IPS DF 4.7 (cell line): ENCODE measurements at regions not wholly inside any gene's neighbourhood (a gene's known extent, or its start where the extent isn't known, plus 50 kb on each side); places are given as distances from the start of the nearest gene placed in this dataset.

Source experiments
- DNase-seq: peaks from one replicate; pipeline ENCODE4 v3.0.0-alpha.2; 2013; ENCODE audit warnings: low spot score; ENCODE audit errors: extremely low read depth

DNA sequence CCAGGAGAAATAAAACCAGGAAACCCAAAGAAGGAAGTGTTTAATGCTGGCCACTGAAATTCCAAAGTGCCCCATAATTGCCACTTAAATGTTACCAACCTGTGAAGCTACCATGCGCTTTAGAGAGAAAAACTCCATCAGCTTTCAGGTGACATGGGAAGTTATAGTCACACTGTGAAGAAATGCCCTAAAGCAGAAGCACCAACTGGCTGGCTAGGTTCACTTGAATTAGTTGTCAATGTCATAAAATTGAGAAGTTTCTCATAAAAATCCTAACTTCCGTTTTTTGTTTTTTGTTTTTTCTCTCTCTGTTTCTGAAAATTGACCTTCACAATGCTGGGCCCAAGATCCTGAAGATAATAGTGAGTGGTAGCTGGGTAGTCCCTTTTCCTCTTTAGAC is 167.9 kb upstream of the CTNNB1 start:
- DNase-seq = no peak

DNA sequence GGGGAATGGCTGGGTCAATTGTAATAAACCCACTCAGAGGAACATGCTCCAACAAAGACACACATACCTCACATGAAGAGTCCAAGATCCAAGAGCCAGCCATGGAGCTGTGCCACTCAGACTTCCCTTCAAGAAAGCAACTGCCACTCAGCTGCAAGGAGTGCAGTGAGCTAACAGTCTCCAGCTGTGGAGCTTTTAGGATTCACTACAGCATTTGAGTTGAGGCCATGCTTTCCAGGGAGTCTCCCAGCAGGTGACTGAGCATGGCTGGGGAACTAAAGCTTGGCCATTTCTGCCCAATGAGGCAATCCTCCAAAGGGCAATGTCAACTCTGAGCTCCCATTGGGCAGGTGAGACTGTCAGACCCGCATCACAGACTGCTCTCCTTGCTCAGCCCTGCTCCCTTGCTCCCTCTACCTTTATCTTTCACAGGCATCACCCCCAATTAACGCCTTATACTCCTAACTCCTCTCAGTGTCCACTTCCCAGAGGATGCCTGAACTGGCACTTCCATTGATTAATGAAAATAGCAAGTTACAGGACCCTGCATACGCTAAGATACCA is 165.3 kb upstream of the CTNNB1 start:
- DNase-seq = no peak

DNA sequence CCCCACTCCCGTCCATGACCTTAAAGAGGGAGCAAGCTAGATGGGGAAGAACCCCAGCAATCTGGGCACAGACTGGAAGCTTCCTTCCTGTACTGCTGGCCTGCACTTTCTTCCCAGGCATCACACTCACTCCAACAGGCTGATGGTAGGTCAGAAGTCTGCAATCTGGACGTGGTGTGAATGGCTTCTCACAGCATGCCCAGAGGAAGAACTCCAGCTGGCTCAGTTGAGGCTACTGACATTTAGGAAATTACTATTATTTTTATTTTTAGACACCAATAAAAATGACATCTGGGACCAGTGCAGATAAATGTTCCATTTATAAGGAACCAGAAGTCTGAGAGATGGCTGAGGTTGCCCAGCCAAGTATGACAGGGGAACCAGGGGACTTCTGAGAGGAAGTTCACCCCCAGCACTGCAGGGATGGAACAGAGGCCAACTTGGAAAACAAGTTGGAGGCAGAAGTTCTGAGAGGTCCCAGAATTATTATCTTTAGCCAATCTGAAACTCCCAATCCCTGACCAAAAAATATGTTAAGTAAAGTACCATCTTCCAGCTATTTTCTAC is 163.8 kb upstream of the CTNNB1 start:
- no peak for DNase-seq

DNA sequence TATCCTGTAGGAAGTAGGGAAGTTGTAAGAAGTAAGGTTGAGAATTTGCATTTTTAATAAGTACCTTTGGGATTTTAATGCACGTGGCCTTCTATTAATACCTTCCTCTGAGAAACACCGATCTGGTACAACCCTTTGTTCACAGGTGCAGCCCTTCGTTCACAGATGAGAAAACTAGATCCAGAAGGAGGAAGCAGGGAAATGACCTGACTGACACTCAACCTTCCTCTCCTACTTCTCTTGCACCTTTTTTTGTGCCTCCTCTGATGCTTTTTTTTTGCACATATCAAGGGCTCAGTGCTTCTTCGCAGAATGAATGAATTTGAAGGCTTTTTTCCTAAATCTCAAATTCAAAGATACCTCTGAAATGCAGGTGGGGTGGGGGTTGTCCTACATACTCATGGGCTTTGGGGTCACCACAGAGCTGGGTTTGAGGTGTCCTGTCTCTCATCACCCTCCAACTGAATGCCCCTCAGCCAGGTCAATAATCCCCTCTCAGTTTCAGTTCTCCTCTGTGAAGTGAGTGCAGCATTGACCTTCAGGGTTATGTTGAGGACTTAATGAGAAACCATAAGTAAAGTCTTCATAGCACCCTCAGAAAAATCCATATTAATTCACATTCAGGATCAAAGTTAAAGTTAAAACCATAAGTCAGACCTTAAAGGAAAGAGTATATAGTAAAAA is 161.5 kb upstream of the CTNNB1 start:
- no peak for DNase-seq

DNA sequence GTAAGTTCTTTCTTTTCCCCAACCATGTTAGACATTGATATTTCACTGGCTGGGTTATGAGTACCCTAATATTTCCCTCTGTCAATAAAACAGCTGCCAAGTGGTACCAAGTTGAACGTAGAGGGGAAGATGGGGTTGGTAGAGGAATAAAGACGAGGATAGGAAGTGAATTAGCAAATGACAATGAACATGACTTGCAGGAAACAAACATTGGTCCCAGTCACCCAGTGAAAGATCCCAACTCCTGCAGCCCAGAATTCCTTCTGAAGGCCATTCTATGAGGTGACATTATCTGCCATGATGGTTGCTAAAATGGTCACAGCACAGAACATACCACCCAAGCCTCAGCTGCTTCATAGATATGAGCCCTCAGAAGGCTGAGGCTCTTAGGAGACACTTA is 159.0 kb upstream of the CTNNB1 start:
- no peak for DNase-seq

DNA sequence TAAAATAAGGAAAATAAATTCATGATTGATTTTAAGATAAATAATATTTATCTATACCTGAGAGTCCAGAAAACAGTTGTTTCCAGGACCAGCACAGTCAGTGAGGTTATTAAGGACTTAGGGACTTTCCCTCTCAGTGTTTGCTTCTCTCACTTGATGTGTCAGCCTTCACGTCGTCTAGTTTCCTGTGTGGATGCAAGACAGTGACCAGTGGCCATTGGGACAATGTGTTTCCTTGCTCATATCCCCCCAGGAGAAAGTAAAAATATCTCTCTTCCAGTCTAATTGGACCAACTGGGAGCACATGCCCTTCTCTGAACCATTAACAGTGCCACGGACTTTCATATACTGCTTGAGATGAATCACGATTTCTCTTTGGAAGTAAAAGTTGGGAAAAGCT is 157.8 kb upstream of the CTNNB1 start:
- DNase-seq = no peak

DNA sequence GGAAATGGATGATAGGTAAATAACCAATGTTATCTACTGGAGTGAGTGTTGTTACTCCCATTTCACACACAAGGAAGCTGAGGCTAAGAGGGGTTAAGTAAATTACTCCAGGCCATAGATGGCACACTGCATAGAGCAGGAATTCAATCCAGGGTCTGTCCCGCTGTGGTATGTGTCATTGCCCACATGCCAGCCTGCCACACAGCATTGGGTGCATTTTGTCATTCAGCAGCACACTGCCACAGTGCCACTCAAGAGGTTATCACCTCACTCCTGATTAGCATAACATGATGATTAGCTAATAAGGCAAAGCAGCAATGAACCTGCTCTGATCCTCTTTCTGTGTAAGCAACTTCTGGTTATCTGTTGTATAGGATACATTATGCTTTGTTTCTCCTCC is 157.4 kb upstream of the CTNNB1 start:
- DNase-seq = no peak

DNA sequence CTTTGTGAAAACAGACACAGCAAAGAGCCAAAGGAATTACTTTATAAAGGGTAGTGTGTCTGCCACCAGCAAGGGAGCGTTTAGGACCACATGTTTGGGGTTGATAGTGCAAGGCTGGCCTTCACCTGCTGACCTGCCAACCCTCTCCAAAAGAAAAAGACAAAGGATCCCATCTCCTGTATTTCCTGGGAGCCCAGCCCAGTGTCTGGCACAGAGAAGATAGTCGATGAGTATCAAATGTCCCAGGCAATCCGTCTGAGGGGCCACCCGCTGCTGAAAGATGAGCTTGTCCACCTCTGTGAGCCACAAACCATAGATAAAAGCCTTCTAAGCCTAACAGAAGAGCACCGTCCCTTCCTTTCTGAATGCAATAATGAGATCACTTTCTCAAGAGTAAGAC is 154.8 kb upstream of the CTNNB1 start:
- no peak for DNase-seq

DNA sequence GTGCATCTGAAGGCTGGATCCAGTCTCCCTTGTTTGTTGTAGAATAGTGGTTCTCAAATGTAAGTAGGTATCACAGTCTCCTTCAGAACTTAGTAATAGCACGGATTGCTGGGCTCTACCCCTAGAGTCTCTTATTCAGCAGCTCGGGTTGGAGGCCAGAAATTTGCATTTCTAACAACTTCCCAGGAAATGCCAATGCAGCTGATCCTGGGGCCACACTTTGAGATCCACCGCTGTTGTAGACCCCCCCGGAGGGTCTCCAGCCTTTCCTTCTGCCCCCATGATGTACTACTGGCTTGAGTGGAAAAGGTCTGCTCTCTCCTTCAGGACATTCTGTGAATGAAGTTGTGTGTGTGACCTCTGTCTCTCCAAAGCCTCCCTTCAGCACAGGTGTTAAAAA is 153.8 kb upstream of the CTNNB1 start:
- DNase-seq = no peak

DNA sequence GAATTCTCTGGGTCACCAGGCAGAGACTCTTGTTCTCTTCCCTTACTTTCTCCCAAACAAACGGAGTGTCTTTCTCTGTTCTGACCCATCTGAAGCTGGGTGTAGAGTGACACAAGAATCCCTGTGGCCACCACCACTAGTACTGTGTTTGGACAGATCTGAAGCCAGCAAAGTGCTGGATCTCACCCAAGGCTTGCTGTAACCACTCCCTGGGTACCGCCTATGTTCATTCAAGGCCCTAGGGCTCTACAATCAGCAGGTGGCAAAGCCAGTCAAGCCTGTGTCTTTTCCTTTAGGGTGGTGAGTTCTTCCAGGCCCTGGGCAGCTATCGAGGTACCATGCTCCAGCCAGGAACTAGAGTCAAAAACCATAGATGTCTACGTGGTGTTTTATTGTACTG is 149.2 kb upstream of the CTNNB1 start:
- no peak for DNase-seq

DNA sequence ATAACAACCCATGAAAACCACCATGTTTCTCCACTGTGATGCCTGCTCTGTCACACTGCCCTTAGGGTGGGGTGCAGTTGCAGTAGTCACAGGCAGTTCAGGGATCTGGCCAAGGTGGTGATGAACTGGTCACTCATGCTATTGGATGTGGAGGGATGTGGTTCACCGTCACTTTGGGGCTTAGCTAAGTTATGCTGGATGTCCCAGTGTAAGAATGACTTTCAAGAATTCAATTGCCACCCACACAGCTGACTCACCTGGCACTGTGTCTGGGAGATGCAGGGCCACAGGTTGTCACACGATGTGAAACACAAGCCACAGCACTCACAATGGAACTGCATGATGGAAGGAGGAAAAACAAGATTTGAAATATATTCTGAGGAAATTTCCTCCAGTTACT is 146.1 kb upstream of the CTNNB1 start:
- DNase-seq = no peak

DNA sequence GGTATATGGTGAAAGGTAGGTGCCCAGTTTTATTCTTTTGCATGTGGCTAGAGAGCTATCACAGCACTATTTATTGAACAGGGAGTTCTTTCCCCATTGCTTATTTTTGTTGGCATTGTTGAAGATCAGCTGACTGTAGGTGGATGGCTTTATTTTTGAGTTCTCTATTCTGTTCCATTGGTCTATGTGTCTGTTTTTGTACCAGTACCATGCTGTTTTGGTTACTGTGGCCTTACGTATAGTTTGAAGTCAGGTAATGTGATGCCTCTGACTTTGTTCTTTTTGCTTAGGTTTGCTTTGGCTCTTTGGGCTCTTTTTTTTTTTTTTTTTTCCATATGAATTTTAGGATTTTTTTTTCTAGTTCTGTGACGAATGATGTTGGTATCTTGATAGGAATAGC is 139.2 kb upstream of the CTNNB1 start:
- DNase-seq = no peak

DNA sequence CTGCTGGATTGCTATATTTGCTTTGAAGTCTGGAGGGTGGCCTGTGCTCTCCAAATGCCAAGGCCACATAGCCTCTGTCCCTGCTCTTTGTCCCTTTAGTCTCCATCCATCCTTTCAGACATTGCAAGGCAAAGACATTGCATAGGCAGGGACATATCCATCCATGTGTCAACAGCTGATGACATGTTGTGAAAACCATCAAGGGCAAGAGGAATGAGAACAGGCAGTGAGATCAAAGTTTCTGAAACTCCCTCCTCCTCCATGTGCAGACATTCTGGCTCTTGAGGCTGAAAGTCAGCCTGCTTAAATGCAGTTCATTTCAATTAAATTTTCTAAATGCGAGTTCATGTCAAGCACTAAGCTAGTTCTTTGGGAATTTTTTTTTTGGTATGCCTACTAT is 135.2 kb upstream of the CTNNB1 start:
- DNase-seq = no peak

DNA sequence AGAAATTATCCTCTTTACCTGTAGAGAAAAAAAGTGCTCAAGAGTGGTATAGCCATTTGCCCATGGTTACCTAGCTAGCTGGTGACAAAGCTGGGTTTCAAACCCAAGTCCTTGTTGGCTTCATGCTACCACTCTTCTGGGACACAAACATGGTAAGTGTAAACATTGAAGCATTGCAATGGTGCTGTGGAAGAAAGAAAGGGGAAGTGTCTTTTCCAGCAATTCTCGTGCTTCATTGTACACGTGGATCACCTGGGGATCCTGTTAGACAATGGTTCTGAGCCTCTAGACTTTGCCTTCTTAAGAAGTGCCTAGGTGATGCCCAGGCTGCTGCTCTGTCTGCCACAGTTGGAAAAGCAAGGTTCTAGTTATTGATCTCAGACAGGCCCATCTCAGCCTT is 134.8 kb upstream of the CTNNB1 start:
- no peak for DNase-seq

DNA sequence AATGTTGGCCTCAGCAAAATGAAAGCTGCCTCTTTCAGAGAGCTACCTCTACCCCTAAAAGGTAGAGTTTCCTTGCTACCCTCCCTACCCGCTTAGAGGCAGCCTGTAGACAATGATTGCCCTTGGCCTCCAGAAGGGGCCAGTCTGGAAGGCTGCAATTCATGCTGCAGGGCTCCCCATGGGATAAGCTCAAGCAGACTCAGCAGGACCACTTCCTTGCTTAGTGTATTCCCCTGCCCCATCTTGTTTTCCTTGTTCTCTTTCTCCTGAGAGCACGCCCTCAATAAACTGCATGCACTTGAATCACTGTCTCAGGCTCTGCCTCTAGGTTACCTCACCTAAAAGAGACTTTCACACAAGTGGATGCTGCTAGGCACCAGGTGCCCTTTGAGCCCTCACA is 134.0 kb upstream of the CTNNB1 start:
- no peak for DNase-seq

DNA sequence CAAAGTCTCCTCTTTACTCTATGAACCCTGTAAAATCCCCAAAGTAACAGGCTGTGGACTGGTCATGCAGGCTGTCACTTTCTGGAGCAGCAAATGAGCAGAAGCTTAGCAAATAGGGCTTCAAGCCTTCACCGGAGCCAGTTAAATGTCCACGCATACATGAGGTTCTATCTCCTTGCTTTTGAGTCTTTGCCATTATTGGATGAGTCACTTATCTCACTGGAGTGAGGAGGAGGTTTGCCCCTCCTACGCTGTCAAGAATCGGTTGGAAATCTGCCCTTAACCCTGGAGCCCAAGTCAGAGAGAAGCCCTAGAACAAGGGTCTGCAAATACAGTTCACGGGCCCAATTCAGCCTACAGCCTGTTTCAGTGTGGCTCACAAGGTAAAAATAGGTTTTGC is 126.1 kb upstream of the CTNNB1 start:
- no peak for DNase-seq

DNA sequence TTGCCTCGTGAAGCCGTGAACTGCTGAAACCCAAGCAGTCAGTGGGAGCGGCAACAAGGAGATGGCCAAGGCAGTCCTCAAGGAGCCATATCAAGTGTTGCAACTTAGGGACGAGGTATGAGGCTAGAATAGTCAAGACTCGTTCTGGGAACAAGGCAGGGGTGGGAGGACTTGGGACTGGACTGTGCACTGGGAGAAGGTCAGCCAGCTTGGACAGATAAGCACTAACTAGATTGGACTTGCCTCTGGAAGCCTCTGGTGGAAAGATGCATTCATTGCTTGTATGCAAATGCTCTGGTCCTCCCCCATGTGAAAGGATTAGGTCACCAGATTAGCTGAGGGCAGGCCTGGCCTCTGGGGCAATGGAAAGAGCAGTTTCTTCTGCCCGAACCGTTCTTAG is 123.3 kb upstream of the CTNNB1 start:
- no peak for DNase-seq

DNA sequence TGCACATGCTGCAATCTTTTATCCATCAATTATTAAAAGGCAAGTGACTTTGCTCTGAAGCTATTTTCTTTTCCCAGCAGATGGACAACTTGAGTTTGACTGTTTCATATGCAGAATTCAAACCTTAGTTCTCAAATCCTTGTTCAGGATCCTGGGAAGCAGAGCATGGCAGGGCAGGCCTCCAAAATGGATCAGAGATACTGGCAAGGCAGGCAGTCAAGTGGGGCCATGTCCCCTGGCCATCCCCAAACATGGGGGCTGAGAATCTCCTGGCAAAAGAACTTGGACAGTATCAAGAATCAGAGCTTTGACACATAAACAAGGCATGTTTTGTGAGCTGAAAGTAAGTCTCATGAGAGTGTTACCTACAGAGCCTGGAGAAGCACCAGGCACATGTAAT is 122.9 kb upstream of the CTNNB1 start:
- no peak for DNase-seq

DNA sequence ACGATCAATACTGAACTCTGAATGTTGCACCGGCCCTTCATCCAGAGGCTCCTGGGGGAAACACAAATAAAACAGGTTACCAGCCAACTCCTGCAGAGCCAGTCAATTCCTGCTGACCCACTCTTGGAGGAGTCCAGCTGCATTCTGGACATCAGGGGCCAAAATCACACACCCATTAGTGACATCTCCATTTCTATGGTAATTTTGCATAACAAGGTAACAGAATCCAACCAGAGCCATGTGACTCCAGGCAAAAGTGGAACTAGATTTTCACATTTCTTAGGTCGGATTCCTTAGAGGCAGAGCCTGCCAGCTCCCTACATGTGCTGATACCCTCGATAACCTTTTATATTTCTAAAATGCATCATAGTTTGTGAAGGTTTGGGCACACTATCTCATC is 119.2 kb upstream of the CTNNB1 start:
- DNase-seq = no peak

DNA sequence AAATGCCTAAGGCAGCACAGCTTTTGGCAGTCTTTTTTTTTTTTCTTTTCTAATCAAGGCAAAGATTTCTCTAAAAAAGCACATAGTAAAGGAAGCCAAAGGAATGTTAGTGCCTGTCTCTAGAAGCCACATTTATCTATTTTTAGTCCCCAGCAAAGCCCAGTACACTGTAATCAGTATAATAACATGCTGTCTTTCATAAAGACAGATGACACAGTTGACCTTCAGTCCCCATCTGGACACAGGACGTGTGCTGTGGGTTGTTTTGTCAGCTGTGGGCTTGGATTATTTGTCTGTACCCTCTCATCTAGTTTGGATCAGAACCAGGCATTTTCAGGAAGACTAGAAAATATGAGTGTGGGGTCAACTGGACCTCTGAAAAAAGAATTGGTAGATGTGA is 110.4 kb upstream of the CTNNB1 start:
- DNase-seq = no peak

DNA sequence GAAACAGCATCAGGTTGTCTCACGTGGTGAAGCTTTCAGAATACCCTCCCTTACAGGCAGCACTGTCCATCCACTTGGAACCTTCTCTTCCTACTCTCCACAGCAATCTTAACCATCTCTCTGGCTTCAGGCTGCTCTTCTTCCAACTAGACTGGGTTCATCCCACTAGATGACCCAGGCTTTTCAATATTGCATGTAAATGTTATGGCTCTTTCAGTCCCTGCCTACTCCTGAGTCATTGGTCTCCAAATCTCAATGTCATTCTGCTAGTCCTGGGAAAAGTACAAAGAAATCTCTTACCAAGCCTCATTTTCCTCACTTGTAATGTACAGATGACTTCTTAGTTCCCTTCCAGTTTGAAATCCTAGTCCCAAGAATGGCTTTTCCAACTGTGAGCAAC is 109.7 kb upstream of the CTNNB1 start:
- DNase-seq = no peak

DNA sequence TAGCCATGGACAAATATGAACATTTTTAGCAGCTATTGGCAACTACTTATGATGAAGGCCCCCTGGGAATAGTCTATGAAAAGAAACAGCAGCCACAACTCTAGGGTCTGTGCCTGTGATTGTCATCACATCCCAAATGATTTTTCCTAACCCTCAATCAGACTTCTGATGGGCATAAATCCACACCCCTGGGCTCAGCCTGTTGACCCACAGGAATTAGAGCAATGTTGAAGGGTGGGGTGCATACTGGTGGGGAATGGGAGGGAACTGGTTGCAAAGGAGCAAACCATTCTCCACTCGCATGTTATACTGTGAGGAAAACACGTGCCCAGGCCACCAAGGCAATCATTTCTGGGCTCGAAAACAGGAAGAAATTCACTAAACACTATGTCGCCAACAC is 106.5 kb upstream of the CTNNB1 start:
- no peak for DNase-seq

DNA sequence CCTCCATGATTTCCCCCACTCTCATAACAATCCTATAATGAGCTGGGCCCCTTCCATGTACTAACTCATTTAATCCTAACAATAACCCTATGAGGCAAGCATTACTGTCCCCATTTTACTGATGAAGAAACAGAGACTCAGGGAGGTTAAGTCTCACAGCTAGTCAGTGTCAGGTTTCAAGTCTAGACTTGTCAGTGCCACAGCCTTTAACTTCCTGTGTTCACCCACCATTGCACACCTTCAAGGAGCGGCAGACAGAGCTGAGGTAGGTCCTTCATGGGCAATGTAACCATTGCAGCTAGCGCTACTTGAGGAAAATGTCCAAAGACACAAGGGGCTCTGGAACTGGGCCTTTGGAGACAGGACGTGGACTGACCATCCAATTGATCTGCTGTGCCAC is 105.8 kb upstream of the CTNNB1 start:
- DNase-seq = no peak

DNA sequence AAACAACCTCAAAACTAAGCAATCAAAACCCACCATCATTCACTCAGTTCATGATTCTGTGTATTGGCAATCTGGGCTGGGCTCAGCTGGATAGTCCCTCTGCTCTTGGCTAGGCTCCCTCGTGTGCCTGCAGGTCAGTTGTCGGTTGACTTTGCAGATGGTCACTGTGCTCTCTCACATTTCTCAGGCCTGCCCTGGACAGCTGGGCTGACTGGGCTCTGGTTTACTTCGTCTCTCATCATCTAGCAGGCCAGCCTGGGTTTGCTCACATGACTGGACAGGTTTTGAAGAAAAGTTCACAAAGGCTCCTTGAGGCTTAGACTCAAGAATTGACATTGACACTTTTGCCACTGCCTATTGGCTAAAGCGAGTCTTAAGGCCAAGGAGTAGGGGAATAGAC is 105.0 kb upstream of the CTNNB1 start:
- no peak for DNase-seq
